ENCODE measurements at regions not wholly inside any gene's neighbourhood (a gene's known extent, or its start where the extent isn't known, plus 50 kb on each side); places are given as distances from the start of the nearest gene placed in this dataset.

DNA sequence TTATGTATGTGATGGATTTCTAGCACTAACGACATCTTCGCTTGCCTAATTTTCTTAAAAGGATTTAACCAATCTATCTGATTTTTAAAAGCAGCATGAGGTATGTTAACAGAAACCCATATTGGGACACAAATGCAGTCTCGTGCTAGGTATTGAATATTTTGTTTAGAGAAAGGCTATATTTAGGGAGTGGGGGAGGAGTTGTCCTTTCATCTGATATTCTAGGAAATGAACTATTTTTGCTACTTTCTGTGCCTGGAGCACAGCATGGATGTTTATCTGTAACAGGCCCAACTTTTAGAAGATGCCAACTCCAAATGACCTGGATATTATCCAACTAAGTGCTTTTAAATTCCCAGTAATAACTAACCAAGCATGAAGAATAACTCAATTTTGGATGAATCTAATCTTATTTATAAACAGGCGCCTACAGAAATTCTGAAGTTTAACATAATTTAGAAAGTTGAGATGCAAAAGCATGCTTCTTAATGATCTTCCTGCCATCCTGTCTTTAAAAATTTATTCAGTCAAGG, 317.1 kb upstream of the CHD6 start:
- TF ChIP-seq, protein P1, sequence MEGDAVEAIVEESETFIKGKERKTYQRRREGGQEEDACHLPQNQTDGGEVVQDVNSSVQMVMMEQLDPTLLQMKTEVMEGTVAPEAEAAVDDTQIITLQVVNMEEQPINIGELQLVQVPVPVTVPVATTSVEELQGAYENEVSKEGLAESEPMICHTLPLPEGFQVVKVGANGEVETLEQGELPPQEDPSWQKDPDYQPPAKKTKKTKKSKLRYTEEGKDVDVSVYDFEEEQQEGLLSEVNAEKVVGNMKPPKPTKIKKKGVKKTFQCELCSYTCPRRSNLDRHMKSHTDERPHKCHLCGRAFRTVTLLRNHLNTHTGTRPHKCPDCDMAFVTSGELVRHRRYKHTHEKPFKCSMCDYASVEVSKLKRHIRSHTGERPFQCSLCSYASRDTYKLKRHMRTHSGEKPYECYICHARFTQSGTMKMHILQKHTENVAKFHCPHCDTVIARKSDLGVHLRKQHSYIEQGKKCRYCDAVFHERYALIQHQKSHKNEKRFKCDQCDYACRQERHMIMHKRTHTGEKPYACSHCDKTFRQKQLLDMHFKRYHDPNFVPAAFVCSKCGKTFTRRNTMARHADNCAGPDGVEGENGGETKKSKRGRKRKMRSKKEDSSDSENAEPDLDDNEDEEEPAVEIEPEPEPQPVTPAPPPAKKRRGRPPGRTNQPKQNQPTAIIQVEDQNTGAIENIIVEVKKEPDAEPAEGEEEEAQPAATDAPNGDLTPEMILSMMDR (IDR thresholded peaks at IDR 0.05) = no peak
- no peak for TF ChIP-seq EP300 (IDR thresholded peaks at IDR 0.05; ENCODE audit: low read depth)
